ENCODE measurements at regions not wholly inside any gene's neighbourhood (a gene's known extent, or its start where the extent isn't known, plus 50 kb on each side); places are given as distances from the start of the nearest gene placed in this dataset.

DNA sequence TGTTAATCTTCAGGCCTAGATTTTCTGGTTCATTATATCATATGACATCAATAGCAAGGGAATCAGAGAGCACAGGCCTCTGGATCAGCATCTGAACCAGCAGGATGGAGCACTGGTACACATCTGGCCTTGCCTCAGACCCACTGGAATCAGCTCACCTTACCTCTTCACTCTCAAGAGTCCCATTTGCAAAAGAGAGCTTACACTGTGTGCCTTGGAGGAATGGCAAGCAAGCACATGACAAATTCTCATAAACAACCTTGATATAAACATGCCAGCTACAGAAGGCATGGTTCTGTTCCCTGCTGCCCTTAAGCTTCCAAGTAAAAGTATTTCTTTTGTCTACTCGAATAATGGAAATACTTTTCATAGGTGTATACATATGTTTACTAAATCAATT is 128.6 kb upstream of the CPM start:
- DNase-seq (ENCODE audit: low read depth in 1 of 2, low spot score in 1 of 2): no peak

GRCh38 chr12:69062621-69063237 is 129.8 kb upstream of the CPM start:
- DNase-seq (ENCODE audit: low read depth in 1 of 2, low spot score in 1 of 2): no peak

GRCh38 chr12:69064734-69065443 is 131.9 kb upstream of the CPM start:
- DNase-seq (ENCODE audit: low read depth in 1 of 2, low spot score in 1 of 2): no peak

- DNase-seq (ENCODE audit: low read depth in 1 of 2, low spot score in 1 of 2): no peak
These were observed 132.8 kb upstream of the CPM start for GRCh38 chr12:69065775-69066174.

GRCh38 chr12:69066492-69067373 is 133.8 kb upstream of the CPM start:
- DNase-seq (ENCODE audit: low read depth in 1 of 2, low spot score in 1 of 2): no peak

DNA sequence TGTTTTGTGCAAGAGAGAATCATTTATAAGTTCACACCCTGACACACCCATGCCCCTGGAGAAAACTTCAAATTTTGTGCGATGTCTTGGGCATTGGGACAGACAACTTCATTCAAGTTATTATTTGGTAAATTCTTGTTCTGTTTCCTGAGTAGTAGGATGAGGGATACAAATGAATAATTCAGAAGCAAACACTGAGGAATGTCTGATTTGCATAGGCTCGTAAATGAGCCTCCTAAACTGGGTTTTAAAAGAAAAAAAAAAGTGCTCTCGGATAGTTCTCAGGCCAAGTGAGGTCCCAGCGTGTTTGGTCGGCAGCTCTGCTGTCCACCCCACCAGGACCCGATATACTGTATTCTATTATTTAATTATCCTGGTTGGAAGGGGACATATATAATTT is 134.7 kb upstream of the CPM start:
- no peak for DNase-seq (ENCODE audit: low read depth in 1 of 2, low spot score in 1 of 2)

- DNase-seq (ENCODE audit: low read depth in 1 of 2, low spot score in 1 of 2): no peak
These were observed 135.5 kb upstream of the CPM start for GRCh38 chr12:69068448-69068847.

DNA sequence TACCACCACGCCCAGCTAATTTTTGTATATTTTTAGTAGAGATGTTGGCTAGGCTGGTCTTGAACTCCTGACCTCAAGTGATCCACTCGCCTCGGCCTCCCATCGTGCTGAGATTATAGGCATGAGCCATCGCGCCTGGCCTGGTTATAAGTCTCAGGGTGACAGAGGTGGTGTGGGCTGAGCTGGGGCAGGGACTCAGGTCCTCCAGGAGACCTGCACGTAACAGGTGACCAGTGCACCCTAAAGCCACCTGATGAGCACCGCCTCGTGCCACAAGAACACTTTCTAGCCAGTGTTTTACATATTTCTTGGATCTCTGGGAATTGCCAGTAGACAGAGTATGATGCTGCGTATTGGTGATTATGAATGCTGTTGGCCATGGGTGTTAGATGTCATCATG is 136.5 kb upstream of the CPM start:
- no peak for DNase-seq (ENCODE audit: low read depth in 1 of 2, low spot score in 1 of 2)

DNA sequence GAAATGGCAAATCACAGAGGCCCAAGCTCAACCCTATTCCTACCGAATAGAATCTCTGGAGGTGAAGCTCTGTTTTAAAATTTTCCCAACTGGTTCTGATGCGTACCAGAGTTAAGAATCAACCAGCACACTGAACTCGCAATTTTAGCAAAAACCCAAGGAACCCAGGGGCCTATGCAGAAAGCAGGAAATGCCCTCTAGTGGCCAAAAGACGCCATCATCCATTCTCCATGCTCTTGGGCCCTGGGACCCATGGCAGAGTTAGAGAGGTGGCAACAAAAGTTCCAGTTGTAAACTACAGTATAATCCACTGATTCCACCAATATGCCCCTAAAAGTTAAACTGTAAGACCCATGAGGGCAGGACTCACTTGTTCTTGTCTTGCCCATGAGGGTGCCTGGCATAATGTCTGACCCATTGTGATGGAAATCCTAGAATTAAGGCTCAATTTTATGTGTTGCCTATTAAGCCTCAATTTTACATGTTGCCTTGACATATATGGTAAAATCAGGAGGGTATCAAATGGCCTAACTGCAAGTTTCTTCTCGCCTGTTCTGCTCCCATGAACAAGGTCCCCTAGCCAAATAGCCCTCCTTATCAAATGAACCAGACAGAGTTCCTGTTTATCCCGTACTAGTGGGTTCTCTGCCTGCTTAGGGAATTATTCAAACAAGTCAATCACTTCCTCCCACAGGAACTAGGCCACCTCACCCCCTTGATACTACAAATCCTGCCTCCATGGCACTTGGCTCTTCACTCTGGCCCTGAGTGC is 137.5 kb upstream of the CPM start:
- DNase-seq (ENCODE audit: low read depth in 1 of 2, low spot score in 1 of 2): peak; percentile 22 to 65

GRCh38 chr12:69071091-69071370 is 138.1 kb upstream of the CPM start:
- DNase-seq (ENCODE audit: low read depth in 1 of 2, low spot score in 1 of 2): no peak

DNA sequence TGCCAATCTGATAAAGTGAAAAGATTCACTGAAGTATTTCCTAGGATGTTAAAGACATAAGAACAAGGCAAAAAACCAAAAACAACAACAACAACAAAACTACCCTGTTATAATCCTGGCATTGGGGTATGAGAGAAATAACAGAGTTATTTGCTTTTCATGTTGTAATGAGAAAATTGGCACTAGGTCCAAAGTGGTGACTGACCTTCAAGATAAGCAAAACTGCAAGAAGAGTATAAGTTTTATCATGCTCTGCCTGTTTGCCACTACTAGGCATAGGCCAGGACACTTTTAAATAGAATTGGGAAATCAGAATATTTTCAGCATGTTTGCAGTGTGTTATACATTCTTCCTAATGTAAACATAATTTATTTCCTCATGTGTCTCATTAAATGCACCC is 140.1 kb upstream of the CPM start:
- DNase-seq (ENCODE audit: low read depth in 1 of 2, low spot score in 1 of 2): no peak

- DNase-seq (ENCODE audit: low read depth in 1 of 2, low spot score in 1 of 2): no peak
These were observed 141.8 kb upstream of the CPM start for GRCh38 chr12:69074556-69075349.

DNA sequence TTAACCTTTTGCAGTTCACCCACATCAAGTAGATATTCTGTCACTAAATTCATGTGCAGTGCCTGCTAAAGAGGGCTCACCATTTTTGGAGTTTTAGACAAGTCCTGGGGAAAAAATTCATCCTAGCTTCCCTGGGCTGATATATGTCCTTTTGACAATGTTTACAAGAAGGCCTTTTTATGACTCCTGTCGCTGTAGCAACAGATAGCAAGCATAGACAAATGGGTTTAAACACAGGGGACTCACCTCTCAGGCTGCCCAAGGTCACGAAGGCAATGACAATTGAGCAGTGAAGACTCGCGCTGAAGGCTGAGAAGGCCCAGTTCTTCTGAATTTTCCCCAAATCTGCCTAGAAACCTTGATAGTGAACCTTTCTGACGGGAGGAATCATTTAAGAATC is 150.7 kb upstream of the CPM start:
- DNase-seq (ENCODE audit: low read depth in 1 of 2, low spot score in 1 of 2): no peak

GRCh38 chr12:69084816-69085378 is 151.9 kb upstream of the CPM start:
- DNase-seq (ENCODE audit: low read depth in 1 of 2, low spot score in 1 of 2): no peak

GRCh38 chr12:69085852-69086251 is 152.9 kb upstream of the CPM start:
- DNase-seq (ENCODE audit: low read depth in 1 of 2, low spot score in 1 of 2): no peak

GRCh38 chr12:69087986-69088385 is 151.4 kb upstream of the CPSF6 start:
- no peak for DNase-seq (ENCODE audit: low read depth in 1 of 2, low spot score in 1 of 2)

DNA sequence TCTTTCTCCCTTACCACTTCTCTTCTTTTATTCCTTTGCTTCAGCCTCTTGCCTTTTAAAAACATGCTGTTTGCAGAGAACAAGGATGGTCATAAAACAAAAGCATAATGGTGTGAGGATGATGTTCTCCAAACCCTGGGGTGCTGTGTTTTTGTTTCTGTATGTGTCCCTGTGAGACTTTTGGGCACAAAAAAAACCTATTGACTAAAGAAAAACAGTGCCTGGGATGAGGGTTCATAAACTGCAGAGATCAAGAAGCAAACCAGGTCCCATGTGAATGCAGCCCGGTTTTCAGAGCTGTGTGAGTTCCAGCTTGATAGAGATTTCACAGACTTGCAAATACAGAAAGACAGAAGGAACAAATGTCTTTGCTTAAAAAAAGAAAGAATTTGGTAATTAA is 148.6 kb upstream of the CPSF6 start:
- no peak for DNase-seq (ENCODE audit: low read depth in 1 of 2, low spot score in 1 of 2)

GRCh38 chr12:69091442-69092017 is 147.8 kb upstream of the CPSF6 start:
- DNase-seq (ENCODE audit: low read depth in 1 of 2, low spot score in 1 of 2): no peak

- DNase-seq (ENCODE audit: low read depth in 1 of 2, low spot score in 1 of 2): no peak
These were observed 147.2 kb upstream of the CPSF6 start for GRCh38 chr12:69092137-69092536.

GRCh38 chr12:69094606-69095216 is 144.7 kb upstream of the CPSF6 start:
- no peak for DNase-seq (ENCODE audit: low read depth in 1 of 2, low spot score in 1 of 2)

Measured in activated CD4-positive, alpha-beta T cell treated with anti-CD3 and anti-CD28 coated beads, Interleukin-2, amount 50 U/mL, for 24 hours (primary cell).